ENCODE measurements at regions not wholly inside any gene's neighbourhood (a gene's known extent, or its start where the extent isn't known, plus 50 kb on each side); places are given as distances from the start of the nearest gene placed in this dataset.

DNA sequence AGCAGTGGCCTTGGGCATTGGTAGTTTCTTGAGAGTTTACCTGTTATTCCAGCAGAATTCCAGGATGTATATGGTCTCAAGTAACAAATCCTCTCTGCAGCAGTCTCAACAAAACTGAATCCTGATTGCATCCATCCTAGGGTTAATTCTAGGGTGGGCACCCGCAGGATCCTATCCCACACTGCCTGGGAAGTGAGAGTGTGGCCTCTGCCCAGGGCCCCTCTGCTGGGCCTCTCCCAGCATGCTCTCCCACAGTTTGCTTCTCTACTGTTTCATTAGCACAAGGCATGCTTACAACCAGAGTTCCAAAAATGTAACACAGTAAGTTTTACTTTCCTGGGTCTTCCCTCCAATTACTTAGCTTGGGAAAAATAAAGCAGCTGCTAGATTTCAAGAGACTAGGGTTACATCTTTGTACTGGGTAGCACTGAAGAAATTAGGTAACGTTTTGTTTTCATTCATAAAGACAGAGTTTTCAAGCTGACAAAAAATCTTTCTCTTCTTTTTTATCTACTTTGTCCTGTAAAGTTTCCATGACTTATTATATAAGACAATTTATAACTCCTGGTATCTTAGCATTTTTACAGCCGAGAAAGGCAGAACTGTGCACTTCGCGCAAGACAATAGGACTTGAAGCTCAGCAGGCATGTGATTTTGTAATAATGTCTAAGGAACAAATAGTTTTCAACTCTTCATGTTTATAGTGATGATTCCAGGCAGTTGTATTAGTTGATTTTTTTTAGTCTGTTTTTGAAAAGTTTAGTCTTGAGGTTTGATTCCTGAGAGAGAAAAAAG lies 131.2 kb upstream of the PCDH18 start:
- no peak for TF ChIP-seq POLR2A (IDR thresholded peaks at IDR 0.05)
- TF ChIP-seq, protein P1, sequence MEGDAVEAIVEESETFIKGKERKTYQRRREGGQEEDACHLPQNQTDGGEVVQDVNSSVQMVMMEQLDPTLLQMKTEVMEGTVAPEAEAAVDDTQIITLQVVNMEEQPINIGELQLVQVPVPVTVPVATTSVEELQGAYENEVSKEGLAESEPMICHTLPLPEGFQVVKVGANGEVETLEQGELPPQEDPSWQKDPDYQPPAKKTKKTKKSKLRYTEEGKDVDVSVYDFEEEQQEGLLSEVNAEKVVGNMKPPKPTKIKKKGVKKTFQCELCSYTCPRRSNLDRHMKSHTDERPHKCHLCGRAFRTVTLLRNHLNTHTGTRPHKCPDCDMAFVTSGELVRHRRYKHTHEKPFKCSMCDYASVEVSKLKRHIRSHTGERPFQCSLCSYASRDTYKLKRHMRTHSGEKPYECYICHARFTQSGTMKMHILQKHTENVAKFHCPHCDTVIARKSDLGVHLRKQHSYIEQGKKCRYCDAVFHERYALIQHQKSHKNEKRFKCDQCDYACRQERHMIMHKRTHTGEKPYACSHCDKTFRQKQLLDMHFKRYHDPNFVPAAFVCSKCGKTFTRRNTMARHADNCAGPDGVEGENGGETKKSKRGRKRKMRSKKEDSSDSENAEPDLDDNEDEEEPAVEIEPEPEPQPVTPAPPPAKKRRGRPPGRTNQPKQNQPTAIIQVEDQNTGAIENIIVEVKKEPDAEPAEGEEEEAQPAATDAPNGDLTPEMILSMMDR (IDR thresholded peaks at IDR 0.05): no peak
